Trophoblast cell (in vitro differentiated cells and primary cell): ENCODE measurements at regions not wholly inside any gene's neighbourhood (a gene's known extent, or its start where the extent isn't known, plus 50 kb on each side); places are given as distances from the start of the nearest gene placed in this dataset.

Experiments
- DNase-seq, 2 donors: peaks; one replicate each; pipeline ENCODE4 v3.0.0-alpha.2; 2016
- H2AFZ ChIP-seq: 2 replicates; pipeline ENCODE4 v1.6.1; 2013; ENCODE audit warnings: low read length, moderate library complexity, mild to moderate bottlenecking; ENCODE audit not compliant: insufficient read depth, poor library complexity
- H2AK5ac ChIP-seq: 2 replicates; pipeline ENCODE4 v1.6.1; 2013; ENCODE audit warnings: mild to moderate bottlenecking, low read length
- H2BK120ac ChIP-seq: 2 replicates; pipeline ENCODE4 v1.6.1; 2013; ENCODE audit warnings: low read length, mild to moderate bottlenecking, moderate library complexity; ENCODE audit not compliant: insufficient read depth, poor library complexity
- H2BK12ac ChIP-seq: 2 replicates; pipeline ENCODE4 v1.6.1; 2013; ENCODE audit warnings: mild to moderate bottlenecking, low read length, moderate library complexity
- H2BK5ac ChIP-seq: 2 replicates; pipeline ENCODE4 v1.6.1; 2013; ENCODE audit warnings: low read length, low read depth, moderate library complexity, mild to moderate bottlenecking; ENCODE audit not compliant: poor library complexity
- H3K14ac ChIP-seq: 2 replicates; pipeline ENCODE4 v1.6.1; 2013; ENCODE audit warnings: mild to moderate bottlenecking, low read length
- H3K18ac ChIP-seq: 2 replicates; pipeline ENCODE4 v1.6.1; 2013; ENCODE audit warnings: mild to moderate bottlenecking, low read length
- H3K23ac ChIP-seq: 2 replicates; pipeline ENCODE4 v1.6.1; 2013; ENCODE audit warnings: low read length
- H3K27ac ChIP-seq: 2 replicates; pipeline ENCODE4 v1.5.1; 2013; ENCODE audit warnings: low read depth, mild to moderate bottlenecking, inconsistent platforms, low read length, moderate library complexity
- H3K27me3 ChIP-seq: 2 replicates; pipeline ENCODE4 v1.6.1; 2013; ENCODE audit warnings: inconsistent platforms, mild to moderate bottlenecking, low read length, moderate library complexity; ENCODE audit not compliant: insufficient read depth
- H3K36me3 ChIP-seq, 2 experiments: 1 replicate in 1 of 2; 2 replicates in 1 of 2; pipeline ENCODE4 v1.6.1; 2013; ENCODE audit warnings: low read length in 2 of 2, mild to moderate bottlenecking in 2 of 2, moderate library complexity in 1 of 2; ENCODE audit not compliant: insufficient read depth in 2 of 2, control insufficient read depth in 1 of 2
- H3K4ac ChIP-seq: 2 replicates; pipeline ENCODE4 v1.6.1; 2013; ENCODE audit warnings: low read depth, mild to moderate bottlenecking, low read length, moderate library complexity
- H3K4me1 ChIP-seq, 2 experiments: 1 replicate in 1 of 2; 2 replicates in 1 of 2; pipeline ENCODE4 v1.6.1; 2013; ENCODE audit warnings: low read length in 2 of 2, mild to moderate bottlenecking in 2 of 2, moderate library complexity in 1 of 2; ENCODE audit not compliant: insufficient read depth in 2 of 2, control insufficient read depth in 1 of 2
- H3K4me2 ChIP-seq: 2 replicates; pipeline ENCODE4 v1.6.1; 2013; ENCODE audit warnings: inconsistent platforms, mild to moderate bottlenecking, low read length, moderate library complexity
- H3K4me3 ChIP-seq: 2 replicates; pipeline ENCODE4 v1.5.1; 2013; ENCODE audit warnings: mild to moderate bottlenecking, low read depth, low read length, inconsistent platforms
- H3K79me1 ChIP-seq: one replicate; pipeline ENCODE4 v1.6.1; 2013; ENCODE audit warnings: low read length
- H3K79me2 ChIP-seq: 2 replicates; pipeline ENCODE4 v1.6.1; 2013; ENCODE audit warnings: low read length, mild to moderate bottlenecking; ENCODE audit not compliant: control insufficient read depth, insufficient read depth, poor library complexity
- H3K9ac ChIP-seq: 2 replicates; pipeline ENCODE4 v1.6.1; 2013; ENCODE audit warnings: mild to moderate bottlenecking, low read length
- H3K9me3 ChIP-seq: 2 replicates; pipeline ENCODE4 v1.6.1; 2013; ENCODE audit warnings: low read depth, mild to moderate bottlenecking, control low read depth, inconsistent platforms, low read length; ENCODE audit not compliant: insufficient read depth
- H4K12ac ChIP-seq: 2 replicates; pipeline ENCODE4 v1.6.1; 2013; ENCODE audit warnings: low read depth, mild to moderate bottlenecking, low read length, moderate library complexity
- H4K8ac ChIP-seq: 2 replicates; pipeline ENCODE4 v1.6.1; 2013; ENCODE audit warnings: low read depth, mild to moderate bottlenecking, low read length, moderate library complexity
- H4K91ac ChIP-seq: one replicate; pipeline ENCODE4 v1.6.1; 2013; ENCODE audit warnings: low read depth, mild to moderate bottlenecking, low read length, moderate library complexity
- WGBS: extraction: QIAGEN DNeasy Blood & Tissue Kit; methylation state at CpG from one replicate; pipeline ENCODE4 v1.1.7; 2013; ENCODE audit warnings: missing lambda C conversion rate; ENCODE audit not compliant: insufficient read length, insufficient coverage; ENCODE audit errors: extremely low coverage; 5-methylcytosine and 5-hydroxymethylcytosine counted together

DNA sequence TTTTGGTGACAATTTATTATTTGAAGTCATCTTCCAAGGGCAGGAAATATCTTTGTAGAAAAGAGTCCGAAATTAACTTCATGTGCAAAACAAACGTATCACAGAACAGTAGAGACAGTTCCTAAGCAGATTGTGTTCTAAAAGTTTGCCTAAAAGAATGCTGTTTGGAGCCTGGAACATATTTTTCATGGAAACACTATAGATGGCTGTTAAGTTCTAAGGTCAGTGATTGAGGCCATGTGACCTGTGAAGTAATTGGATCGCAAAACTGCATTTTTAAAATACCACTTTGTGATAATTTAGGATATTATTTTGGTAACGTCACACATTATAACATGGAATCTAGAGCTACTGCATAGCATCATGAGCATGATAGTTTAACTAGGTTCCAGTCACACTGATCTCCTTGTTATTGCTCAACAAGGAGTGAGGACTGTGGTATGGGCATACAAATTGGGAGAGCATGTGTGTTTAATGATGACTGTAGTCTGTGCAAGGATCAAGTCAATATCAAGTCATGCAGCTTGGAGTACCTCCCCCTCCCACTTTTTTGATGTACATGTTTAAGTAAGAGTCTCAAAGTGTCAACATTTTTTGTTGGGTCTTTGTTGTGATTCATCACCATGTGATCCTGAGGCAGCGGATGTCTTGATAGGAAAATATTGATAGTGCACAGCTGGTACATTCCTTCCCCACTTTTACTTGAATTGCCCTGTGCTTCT is 609.3 kb upstream of the CITED2 start:
- H3K4me2 ChIP-seq: no peak overlapping the region
- no peaks in the 10 kb centered on the region for H3K9me3 ChIP-seq
- no peak overlapping the region for H3K4me3 ChIP-seq
- H4K12ac ChIP-seq: no peak overlapping the region
- H3K23ac ChIP-seq: no peak overlapping the region
- peak overlapping the region; percentile 81 for H2BK120ac ChIP-seq
- H3K79me1 ChIP-seq: peaks cover 17% of the 10 kb centered on the region
- no peak overlapping the region for H3K18ac ChIP-seq
- peak overlapping the region; percentile 61 for H4K8ac ChIP-seq
- H4K91ac ChIP-seq: peak overlapping the region; percentile 81
- H3K36me3 ChIP-seq: no peaks in the 10 kb centered on the region
- H3K4me1 ChIP-seq: peaks cover 8 to 16% of the 10 kb centered on the region in 2 experiments
- no peaks in the 10 kb centered on the region for H3K27me3 ChIP-seq
- H3K9ac ChIP-seq: no peak overlapping the region
- H2BK5ac ChIP-seq: peak overlapping the region; percentile 82
- no peak overlapping the region for H2AFZ ChIP-seq
- no CpG with 5 or more reads among the region's 5 CpGs for WGBS
- H2BK12ac ChIP-seq: peak overlapping the region; percentile 92
- H3K79me2 ChIP-seq: peaks cover 5% of the 10 kb centered on the region
- H3K14ac ChIP-seq: peak overlapping the region; percentile 75
- peak overlapping the region; percentile 62 for H2AK5ac ChIP-seq
- peak; percentile 82 to 96 for DNase-seq
- H3K27ac ChIP-seq: peak overlapping the region; percentile 80
- peak overlapping the region; percentile 67 for H3K4ac ChIP-seq

DNA sequence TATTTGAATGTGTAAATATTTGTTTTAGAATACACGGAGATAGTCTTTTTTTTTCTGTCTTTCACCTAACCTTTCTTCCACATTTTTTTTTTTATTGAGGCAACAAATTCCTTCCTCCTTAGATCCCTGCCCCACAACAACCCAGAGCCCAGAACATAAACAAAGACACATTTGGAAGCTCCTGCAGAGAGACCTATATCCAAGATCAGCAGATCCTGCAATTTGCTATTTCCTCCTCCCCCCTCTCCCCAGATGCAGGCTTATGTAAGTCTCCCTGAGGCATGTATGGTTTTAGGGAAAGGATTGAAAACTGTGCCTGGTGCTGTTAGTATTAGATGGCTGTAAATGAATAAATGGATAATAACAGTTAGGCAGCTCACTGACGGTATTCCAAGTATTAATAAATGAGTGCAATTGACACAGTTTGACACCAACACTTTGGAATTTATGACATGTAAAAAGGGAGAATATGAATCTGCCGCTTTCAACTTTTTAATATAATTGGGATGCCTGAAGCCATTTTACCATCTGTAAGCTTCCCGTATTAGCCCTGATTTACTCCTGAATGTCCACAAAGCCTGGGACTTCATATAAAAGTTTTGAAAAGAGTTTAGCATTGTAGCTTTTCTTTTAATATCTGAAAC is 608.3 kb upstream of the CITED2 start:
- Histone ChIP-seq H2BK12ac (no peak overlapping the region), H3K79me2 (peaks cover 5% of the 10 kb centered on the region), H3K36me3 (no peaks in the 10 kb centered on the region), H3K4me3 (no peak overlapping the region), H3K4me1 (peaks cover 8 to 18% of the 10 kb centered on the region in 2 experiments), H3K9ac (no peak overlapping the region), H4K8ac (no peak overlapping the region), H3K27me3 (no peaks in the 10 kb centered on the region), H3K79me1 (peaks cover 17% of the 10 kb centered on the region), H2AK5ac (no peak overlapping the region), H3K4me2 (no peak overlapping the region), H3K27ac (peak overlapping the region; percentile 76), H3K23ac (no peak overlapping the region), H3K14ac (no peak overlapping the region), H4K12ac (no peak overlapping the region), H4K91ac (no peak overlapping the region), H3K18ac (no peak overlapping the region), H2BK5ac (no peak overlapping the region), H3K9me3 (no peaks in the 10 kb centered on the region), H2BK120ac (no peak overlapping the region), H2AFZ (no peak overlapping the region), H3K4ac (no peak overlapping the region)
- DNase-seq: peak; percentile 15 to 78
- no CpG with 5 or more reads among the region's 4 CpGs for WGBS

DNA sequence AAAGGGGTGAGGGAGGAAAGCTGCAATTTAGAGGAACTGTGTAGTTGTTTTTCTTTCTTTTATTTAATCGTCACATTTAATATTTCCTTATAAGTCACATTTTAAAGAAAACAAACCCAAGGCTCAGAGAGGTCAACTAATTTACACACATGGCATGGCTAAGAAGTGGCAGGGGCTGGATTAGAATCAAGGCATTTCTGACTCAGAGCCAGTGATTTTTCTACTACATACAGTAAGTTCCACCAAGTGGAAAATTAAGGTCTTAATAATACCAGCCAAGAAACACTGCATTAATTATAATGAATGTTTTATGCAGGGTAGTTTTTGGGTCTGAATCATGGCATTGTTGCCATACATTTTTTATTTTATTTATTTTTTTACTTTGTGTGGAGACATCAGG is 607.7 kb upstream of the CITED2 start:
- Histone ChIP-seq H4K12ac (no peak overlapping the region), H3K27me3 (no peaks in the 10 kb centered on the region), H3K14ac (no peak overlapping the region), H3K36me3 (no peaks in the 10 kb centered on the region), H3K18ac (no peak overlapping the region), H3K27ac (peak overlapping the region; percentile 98), H3K9me3 (no peaks in the 10 kb centered on the region), H2AK5ac (no peak overlapping the region), H3K79me1 (peaks cover 17% of the 10 kb centered on the region), H3K9ac (no peak overlapping the region), H3K79me2 (peaks cover 5% of the 10 kb centered on the region), H3K23ac (no peak overlapping the region), H3K4me2 (no peak overlapping the region), H3K4me3 (no peak overlapping the region), H2BK12ac (no peak overlapping the region), H4K91ac (peak overlapping the region; percentile 11), H4K8ac (no peak overlapping the region), H3K4me1 (peaks cover 8 to 18% of the 10 kb centered on the region in 2 experiments), H2BK120ac (peak overlapping the region; percentile 74), H2BK5ac (peak overlapping the region; percentile 90), H2AFZ (no peak overlapping the region), H3K4ac (no peak overlapping the region)
- DNase-seq: peak in 1 of 2 donors; percentile 28
- no CpG with 5 or more reads among the region's 1 CpG for WGBS

DNA sequence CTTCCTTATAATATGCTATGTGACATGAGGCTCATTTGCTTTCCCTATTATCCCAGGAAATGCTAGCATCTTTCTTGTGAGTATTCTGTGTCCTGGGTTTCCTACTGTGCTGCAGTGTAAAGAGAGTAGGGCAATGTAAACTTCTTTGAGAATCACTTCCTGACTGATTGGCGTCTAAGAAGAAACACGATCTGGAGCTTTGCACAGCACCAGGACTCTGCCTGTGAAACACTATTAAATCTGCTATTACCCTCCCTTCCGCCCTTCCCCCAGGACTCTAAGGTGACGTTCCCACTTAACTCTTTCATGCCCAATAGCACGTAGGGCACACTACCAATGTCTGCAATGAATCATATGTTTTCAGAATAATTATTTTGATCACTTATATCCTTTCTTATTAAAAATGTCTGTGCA is 607.3 kb upstream of the CITED2 start:
- Histone ChIP-seq H3K79me1 (peaks cover 19% of the 10 kb centered on the region), H3K4me3 (no peak overlapping the region), H3K23ac (no peak overlapping the region), H3K9ac (no peak overlapping the region), H3K18ac (no peak overlapping the region), H3K27me3 (no peaks in the 10 kb centered on the region), H2AK5ac (no peak overlapping the region), H4K12ac (no peak overlapping the region), H2BK120ac (peak overlapping the region; percentile 53), H3K9me3 (no peaks in the 10 kb centered on the region), H3K4me2 (no peak overlapping the region), H3K4ac (no peak overlapping the region), H4K91ac (peak overlapping the region; percentile 35), H3K79me2 (peaks cover 6% of the 10 kb centered on the region), H3K27ac (peak overlapping the region; percentile 98), H2BK5ac (no peak overlapping the region), H4K8ac (no peak overlapping the region), H2BK12ac (no peak overlapping the region), H2AFZ (no peak overlapping the region), H3K4me1 (peaks cover 8 to 20% of the 10 kb centered on the region in 2 experiments), H3K14ac (no peak overlapping the region), H3K36me3 (peaks cover 0 to under 1% of the 10 kb centered on the region in 2 experiments)
- WGBS: no CpG with 5 or more reads among the region's 5 CpGs
- DNase-seq: peak in 1 of 2 donors; percentile 40
